HUDEP-2 (cell line): ENCODE measurements at regions not wholly inside any gene's neighbourhood (a gene's known extent, or its start where the extent isn't known, plus 50 kb on each side); places are given as distances from the start of the nearest gene placed in this dataset.

Experiments
- DNase-seq, 76 experiments: peaks; one replicate each; lab custom pipeline; 2025; ENCODE audit not compliant: unreplicated experiment in 76 of 76; lab: John Stamatoyannopoulos, UW

DNA sequence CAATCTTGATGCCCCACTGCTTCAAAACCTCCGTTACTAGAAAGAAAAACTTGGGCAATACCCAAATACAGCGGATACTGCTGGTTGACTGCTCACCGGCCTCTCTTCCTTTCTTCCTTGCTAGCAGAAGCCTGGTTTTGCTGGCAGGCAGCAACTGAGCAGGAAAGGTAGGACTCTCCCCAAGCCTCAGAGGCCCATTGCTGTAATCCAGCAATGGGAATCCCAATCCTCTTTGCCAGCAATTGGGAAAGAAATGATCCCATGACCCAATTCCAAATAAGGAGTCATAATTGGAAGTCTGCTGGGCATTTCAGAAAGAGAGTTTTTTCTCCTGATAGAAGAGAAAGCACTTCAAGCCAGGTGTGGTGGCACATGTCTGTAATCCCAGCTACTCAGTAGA lies 394.5 kb downstream of the BCOR start:
- no peak for DNase-seq

DNA sequence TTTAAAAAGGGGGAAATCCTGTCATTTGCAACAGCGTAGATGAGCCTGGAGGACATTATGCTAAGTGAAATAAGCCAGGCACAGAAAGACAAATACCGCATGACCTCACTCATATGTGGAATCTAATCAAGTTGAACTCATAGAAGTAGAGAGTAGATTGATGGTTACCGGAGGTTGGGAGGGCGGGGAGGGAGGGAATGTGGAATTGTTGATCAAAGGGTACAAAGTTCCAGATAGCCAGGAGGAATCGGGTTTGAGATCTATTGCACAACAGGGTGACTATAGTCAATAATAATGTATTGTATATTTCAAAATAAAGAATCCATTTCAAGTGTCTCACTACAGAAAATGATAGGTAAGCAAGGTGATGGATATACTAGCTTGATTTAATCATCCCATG lies 393.2 kb downstream of the BCOR start:
- no peak for DNase-seq

DNA sequence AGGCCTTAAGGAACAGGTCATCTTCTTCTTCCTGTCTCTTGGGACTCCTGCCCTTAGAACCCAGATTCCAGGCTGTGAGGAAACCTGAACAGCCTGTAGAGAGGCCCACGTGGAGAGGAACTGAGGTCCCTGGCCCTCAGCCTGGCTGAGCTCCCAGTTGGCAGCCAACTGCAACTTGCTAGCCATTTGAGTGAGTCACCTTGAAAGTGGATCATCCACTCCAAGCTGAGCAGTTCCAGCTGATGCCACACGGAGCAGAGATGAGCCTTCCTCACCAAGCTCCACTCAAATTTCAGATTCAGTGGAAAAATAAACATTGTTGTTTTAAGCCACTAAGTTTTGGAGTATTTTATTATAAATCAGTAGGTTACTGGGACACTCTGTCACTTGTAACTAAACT lies 392.5 kb downstream of the BCOR start:
- peak in 16 of 76 experiments; percentile 0 to 25 (median 1) for DNase-seq

DNA sequence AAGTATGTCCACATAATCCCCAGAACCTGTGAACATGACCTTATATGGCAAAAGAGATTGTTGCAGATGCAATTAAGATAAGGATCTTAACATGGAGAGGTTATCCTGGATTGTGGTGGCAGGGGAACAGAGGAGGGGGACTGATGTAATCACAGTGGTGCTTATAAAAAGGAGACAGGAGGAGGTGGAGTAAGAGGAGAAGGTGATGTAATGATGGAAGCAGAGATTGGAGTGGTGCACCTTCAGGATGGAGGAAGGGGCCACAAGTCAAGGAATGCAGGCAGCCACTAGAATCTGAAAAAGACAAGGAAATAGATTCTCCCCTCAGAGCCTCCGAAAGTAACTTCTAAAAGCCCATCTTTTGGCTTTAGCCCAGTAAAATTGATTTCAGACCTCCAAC lies 388.4 kb downstream of the BCOR start:
- no peak for DNase-seq

DNA sequence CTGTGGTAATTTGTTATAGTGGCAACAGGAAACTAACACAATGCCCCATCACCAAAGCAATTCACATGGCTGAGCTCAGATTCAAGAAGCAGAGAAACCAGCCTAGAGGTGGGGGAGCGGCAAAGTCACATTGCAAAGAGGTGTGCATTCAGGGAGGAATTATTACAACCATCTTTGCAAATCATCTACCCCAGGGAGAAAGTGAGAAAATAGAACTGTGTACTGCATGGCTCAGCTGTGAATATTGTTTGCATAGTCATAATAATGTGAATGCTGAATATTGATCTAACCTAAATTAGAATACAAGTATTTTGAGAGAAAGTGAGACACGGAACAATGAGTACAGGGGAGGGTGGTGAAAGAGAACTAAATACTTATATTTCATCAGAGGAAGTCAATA lies 387.9 kb downstream of the BCOR start:
- DNase-seq = no peak

DNA sequence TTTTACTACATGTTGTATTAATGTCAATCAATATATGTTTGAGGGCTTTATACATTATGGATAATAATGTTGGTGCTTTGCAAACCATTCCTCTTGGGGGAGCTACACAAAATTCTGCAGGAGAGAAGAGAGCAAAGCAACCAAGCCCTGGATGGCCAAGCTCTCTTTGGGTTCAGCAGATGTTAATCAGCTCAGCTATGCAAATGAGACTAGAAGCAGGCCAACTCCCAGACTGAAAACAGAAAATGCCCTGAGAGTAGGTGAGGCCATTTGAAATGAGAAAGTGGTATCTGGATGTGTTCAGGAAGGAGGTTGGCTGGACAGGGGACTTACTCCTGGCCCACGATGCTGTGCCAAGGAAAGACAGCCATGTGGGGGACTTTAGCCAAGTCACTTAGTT lies 387.0 kb downstream of the BCOR start:
- DNase-seq = no peak

DNA sequence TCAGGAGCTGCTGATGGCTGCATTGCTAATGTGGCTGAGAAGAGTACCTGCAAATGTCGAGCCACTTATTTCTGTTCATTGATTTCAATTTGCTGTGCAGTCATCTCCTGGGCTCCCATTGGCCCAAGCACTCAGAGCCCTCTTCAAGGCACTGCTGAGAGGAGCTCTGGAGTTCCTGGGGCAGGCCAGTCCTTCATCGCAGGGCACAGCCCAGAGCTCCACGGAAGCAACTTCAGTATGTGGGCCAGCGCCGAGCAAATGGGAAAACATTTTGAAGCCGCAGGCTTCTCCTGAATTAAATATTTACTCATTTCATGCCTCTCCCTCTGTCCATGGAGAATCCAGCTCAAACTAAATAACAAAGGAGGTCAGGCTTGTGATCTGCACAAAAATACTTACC lies 383.3 kb downstream of the BCOR start:
- DNase-seq = no peak

DNA sequence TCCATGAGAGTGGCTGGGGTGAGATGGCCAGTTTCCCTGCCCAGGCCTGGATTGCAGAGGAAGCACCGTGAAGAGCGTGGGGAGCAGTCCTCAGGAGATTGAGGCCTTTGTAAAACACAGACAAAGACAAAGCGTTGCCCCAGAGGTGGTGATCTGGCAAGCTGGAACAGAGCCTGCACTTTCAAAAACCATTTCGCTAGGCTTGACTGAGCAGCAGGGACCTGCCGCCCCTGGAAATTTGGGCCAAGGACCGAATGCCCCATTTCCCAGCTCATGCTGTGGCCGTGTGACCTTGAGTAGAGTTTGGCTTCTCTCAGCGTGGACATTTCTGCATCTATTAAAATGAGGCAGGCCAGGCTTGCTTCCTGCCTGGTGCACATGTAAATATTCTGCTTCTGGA lies 381.4 kb downstream of the BCOR start:
- no peak for DNase-seq

DNA sequence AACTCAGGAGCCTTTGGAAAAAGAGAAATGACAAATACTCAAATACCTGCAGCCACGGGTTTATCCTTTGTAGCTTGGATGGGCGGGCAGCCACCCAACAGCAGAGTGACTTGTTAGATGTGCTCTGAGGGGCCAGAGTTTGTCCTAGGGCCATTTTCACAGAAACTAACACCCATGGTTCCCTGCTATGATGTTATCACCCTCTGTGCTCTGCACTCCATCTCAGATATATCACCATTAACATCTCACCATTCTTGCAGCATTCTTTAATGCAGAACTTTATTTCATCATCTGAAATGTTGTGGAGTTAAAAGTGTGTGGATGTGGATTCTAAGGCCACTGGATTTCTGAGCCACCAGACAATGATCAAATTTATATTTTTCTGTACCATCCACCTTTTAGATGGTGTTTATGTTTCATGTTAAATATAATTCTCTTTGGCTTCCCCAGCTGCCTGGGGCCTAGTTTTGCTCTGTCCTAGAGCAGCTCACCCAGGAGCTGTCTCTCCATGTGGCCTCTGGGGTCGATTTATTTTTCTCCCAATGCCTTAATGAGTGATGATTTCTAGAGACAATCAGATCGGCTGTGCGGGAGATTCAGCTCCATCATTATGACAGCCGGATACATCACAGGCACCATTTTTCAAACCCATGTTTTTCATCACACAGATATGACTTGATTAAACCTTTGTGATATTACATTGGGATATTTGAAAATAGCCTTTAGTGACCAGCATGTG lies 380.8 kb downstream of the BCOR start:
- no peak for DNase-seq

DNA sequence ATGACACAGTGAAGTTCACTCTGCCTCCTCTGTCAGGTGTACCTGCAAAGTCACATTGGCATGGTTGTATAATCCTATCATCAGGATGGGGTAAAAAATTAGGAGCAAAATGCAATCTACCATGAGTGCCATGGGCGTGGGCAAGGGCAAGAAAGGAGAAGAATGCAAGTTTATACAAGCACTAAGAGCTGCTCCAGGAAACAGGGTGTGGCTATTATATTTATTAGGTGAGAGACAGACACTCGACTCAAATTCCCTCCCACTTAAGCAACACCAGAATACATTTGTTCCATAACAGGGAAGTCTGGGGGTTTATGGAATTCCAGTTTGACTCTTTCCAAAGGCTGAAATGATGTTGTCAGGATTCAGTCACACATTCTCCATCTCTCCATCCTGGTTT lies 378.8 kb downstream of the BCOR start:
- DNase-seq = no peak

DNA sequence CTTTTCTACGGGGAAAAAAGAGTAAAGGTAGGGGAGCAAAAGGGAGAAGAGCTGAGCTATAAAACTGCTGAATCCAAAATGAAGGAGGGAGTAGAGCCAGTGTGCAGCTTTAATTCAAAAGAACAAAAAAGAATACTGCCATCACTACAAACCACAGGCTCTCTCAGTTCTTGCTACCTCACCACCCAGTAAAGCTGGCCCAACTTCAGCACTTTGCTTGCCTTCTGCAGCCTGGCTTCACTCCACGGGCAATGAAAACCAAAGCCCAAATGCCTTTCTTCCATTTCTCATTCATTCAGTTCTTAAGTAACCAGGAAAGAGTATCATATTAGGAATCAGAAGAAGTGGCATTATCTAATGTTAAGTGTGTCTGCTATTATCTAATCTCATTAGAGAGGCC lies 376.8 kb downstream of the BCOR start:
- DNase-seq = no peak

DNA sequence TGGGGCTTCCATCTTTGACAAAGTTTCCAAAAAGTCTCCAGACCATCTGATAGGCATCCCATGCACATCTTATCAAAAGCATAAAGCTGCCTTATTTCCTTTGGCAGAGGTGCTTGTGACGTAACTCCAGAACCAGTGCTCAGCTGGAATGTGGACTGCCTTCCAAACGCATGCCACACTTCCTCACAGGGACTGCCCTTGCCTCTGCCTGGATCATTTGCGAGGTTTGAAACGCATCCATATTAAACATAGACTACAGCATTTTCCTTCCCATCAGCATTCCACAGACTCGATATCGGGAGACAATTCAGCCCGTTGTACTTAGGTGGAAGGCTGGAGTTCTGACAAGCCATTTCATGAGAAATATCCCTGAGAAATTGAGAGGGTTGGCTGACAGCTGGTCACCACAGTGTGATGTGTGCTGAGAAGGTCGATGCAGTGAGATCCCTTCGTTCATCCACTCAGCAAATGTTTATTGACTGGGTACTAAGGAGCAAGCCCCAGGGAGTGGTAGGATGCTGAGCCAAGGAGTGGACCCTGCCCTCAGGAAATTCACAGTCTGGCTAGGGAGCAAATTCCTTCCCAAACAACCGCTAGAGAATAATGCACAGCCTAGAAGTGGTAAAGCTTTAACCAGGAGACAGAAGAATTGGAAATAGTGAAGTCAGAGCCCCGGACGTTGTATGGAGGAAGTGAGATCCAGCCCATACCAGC lies 376.0 kb downstream of the BCOR start:
- DNase-seq = no peak

DNA sequence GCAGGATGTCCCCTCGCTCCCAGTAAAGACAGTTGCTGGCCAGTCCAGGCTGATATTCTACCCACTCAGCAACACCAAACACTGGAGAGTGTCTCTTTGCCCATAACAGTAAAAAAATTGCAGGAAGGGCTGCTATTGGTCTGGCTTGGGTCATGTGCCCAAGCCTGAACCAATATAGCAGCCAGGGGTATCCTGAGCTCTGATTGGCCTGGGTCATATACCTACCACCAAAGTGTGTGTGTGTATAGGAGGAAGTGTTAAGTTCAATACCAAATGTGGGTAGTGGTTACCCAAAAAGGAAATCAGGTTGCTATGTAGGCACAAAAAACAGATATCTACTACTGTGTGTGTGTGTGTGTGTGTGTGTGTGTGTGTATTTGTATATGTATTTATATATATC lies 373.2 kb downstream of the BCOR start:
- DNase-seq = no peak

DNA sequence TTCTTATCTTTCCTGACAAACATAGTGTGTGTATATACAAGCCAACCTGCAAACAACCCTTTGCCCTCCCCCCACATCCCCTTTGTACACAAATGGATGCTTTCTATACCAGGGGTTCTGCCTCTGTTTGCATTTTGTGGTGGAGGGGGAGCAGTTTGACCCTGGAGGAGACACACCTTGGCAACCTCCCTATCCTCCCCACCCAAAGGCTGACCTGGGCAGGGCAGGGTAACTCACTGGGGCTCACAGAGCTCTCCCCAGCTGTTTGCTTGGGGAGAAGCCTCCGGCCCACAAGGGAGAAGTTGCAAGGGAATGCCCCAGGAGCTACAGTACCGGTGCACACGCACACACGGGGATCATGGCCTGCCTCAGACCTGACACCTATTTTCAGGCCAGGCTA lies 372.6 kb downstream of the BCOR start:
- no peak for DNase-seq

DNA sequence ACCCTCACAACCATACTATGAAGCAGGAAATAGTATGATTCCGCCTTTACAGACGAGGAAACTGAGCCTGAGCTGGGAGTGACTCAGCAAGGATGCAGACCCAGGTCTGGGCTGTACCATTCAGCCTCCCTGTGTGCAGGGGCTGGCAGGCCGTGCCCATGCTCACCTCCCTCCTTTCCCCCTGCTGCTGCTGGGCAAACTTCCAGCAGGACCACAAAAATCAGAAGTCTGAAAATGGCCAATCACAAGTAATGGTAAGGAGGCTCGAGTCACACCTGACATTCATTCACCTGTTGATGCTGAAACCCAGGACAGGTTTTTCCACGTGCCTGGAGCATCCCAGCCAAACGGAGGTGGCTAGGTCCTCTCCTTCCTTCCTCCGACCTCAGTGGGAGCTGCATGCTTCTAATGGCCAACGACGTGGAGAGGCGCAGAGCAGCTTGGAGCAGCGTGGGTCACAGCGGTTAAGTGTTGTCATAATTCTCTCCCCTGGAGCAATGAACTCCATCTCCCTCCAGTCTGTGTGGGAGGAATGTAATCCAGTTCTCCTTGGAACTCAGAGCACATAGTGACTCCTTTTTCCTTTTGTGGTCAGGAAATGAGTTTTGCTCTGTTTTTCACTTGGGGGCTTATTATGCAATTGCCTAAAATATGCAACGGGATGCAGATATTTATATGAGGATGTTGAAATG lies 371.7 kb downstream of the BCOR start:
- DNase-seq = no peak

DNA sequence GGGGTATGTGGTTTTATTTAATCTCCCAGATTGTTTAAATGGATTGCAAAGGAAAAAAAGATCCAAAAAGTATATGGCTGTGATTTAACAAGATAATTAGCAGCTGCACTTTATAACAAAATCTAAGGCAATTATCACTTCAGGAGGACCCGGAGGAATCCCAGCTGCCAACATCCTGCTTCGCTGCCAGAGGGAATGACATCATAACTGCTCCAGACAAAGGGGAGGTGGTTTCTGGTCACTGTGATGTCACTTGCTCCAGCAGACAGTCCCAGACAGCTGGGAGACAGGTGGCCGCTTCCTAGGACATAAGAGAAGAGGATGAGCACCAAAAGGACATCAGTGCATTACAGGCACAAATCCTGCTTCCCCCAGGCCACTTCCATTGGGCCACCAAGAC lies 371.0 kb downstream of the BCOR start:
- no peak for DNase-seq

DNA sequence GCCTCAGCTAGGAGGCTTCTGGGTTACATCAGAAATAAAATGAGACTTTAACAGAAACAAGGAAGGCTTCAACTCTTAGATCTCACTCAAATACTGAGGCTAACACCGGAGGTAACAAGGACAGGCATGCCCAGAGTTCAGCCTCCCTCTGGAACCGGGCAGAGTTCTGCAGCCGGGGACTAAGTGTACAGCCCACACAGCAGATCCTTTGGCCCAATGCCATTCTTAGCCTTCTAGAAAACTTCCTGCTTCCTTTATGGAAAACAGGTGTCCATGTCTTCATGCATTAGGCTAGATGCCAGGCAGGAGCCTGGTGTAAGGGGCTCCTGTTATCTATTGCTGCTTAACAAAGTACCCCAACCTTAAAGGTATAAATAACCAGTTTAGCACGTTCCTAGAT lies 369.7 kb downstream of the BCOR start:
- no peak for DNase-seq

DNA sequence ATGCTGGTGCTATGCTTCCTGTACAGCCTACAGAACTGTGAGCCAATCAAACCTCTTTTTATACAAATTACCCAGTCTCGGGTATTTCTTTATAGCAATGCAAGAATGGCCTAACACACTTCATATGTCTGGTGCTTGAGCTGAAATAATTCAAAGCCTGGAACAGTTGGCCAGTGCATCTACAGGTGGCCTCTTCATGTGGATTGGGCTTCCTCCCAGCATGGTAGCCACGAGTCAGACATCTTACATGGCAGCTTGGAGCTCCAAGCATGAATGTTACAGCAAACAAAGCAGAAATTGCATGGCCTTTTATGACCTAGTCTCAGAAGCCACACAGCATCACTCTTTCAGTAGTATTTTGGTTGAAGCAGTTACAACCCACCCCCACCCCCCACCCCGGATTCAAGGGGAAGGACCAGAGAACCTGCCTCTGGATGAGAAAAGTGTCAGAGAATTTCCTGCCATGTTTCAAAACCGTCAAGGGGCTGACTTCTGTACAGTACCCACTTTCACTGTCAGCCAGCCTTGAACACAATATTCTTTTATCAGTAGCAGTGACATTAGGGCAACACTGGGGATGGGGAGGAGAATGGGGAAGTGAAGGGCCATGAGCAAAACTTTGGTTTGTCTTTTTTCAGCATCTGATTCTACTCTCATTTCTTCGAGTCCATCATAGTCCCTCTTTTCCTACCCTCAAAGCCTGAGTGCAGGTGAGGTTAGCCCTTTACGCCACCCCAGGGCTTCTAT lies 368.7 kb downstream of the BCOR start:
- DNase-seq = no peak

DNA sequence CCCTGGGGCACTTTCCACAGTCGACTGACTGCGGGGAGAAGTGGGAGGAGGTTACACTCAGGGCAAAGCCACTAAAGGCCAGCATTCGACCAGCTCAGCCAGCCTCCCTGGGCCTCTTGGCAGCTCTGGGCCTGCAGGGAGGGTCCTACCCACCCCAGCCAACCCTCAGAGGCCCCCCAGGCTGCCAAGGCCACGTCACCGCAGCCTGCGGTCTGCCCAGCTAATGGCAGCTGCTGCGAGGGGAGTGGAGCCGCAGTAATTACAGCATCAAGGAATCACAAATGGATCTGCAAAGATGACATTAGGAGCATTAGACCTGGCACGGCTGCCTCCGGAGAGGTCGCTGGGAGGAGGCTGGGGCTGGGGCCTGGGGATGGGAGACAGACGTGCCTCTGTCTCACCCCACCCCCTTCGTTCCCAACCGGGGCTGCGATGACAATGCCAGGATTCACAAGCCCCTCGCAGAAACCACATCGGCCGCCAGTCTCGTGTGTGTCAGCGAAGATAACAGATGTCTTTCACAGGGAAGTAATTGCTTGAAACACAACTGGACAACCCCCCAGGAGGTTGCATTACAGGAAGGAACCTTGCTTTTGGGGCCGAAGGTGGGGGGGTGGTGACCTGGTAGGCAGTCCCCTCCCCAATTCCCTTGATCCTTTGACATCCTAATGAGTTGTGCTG lies 367.6 kb downstream of the BCOR start:
- peak in 1 of 76 experiments; percentile 0 for DNase-seq

DNA sequence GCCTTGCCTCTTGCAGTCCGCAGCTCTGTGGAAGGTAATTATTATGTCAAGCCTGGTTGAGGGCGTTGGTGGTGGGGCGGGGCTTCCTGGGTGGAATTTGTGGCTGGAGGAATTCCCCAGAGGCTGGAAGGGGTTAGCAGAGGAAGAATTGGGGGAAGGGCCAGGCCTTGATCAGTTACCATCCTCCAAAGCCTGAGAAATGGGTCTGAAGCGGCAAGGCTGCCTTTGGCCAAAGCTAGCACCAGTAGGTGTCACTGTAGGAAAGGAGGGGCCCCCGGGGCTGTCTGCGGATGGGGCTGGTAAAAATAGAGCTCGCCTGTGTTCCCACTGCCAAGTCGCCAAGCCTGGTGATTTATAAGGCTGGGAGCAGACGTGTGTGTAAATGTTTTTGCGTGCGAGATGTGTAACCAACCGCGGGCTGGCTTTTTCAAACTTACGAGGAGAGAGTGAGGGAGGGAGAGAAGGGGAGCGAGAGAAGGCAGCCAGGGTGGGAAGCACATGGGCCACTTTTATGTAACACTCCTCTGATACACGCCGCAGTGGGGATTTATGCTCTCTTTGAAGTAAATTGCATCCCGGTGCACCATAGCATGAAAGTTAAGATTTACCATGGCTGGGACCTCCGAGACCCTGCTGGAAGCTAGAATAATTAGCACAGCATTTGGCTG lies 367.0 kb downstream of the BCOR start:
- DNase-seq = peak in 12 of 76 experiments; percentile 0 to 15 (median 2)
